K562 (cell line): ENCODE measurements at regions not wholly inside any gene's neighbourhood (a gene's known extent, or its start where the extent isn't known, plus 50 kb on each side); places are given as distances from the start of the nearest gene placed in this dataset.

ENCODE experiments used
- CTCF ChIP-seq, 3 experiments: IDR thresholded peaks in 2 of 3; conservative IDR thresholded peaks in 1 of 3; 2 replicates each; pipeline ENCODE4 v1.5.1; 2011 to 2012; ENCODE audit warnings: low read length in 3 of 3, mild to moderate bottlenecking in 3 of 3, control low read depth in 2 of 3, improper control_type of control experiment in 1 of 3, inconsistent platforms in 1 of 3, low read depth in 1 of 3, mixed read lengths in 1 of 3, moderate library complexity in 1 of 3; ENCODE audit not compliant: insufficient read depth in 2 of 3
- EZH2 ChIP-seq: IDR thresholded peaks from 2 replicates; pipeline ENCODE4 v1.6.1; 2012; ENCODE audit warnings: low read depth, mild to moderate bottlenecking, inconsistent platforms, low read length, borderline replicate concordance
- HMG20B ChIP-seq: fragments of 250-450 bp; sonication (Bioruptor Pico); IDR thresholded peaks from 2 replicates; pipeline ENCODE4 v1.5.0; 2021; ENCODE audit warnings: mild to moderate bottlenecking
- JUN ChIP-seq, 2 experiments: sonication (generic) in 1 of 2; formaldehyde crosslinking in 1 of 2; IDR thresholded peaks; 2 replicates each; pipeline versions ENCODE4 v1.6.1 to v1.8.0; 2012 to 2022; ENCODE audit warnings: borderline replicate concordance in 2 of 2, mild to moderate bottlenecking in 2 of 2, improper control_type of control experiment in 1 of 2, low read depth in 1 of 2, low read length in 1 of 2, missing genetic modification reagents in 1 of 2
- MXD1 ChIP-seq: fragments of 250-450 bp; sonication (Bioruptor Pico); IDR thresholded peaks from 2 replicates; pipeline ENCODE4 v1.8.0; 2021; ENCODE audit warnings: borderline replicate concordance, mild to moderate bottlenecking, moderate library complexity; ENCODE audit not compliant: poor library complexity, severe bottlenecking
- NR2C2 ChIP-seq, 2 experiments: fragments of 200-800 bp in 1 of 2; sonication (Bioruptor generic) in 1 of 2; sonication (generic) in 1 of 2; formaldehyde crosslinking in 1 of 2; IDR thresholded peaks; 2 replicates each; pipeline versions ENCODE4 v1.6.1 to v1.8.0; 2016 to 2022; ENCODE audit warnings: mild to moderate bottlenecking in 1 of 2, missing compliant biosample characterization in 1 of 2, missing genetic modification characterization in 1 of 2, missing genetic modification reagents in 1 of 2
- POLR2A ChIP-seq: fragments of 450-650 bp; conservative IDR thresholded peaks from 2 replicates; pipeline ENCODE4 v1.6.1; 2016
- POLR2AphosphoS2 ChIP-seq: IDR thresholded peaks from 2 replicates; pipeline ENCODE4 v1.6.1; 2012; ENCODE audit warnings: low read length, improper control_type of control experiment
- RBM39 ChIP-seq: fragments of 200-400 bp; formaldehyde crosslinking; optimal IDR thresholded peaks from 2 replicates; pipeline ENCODE3; 2018; ENCODE audit warnings: low read depth, low read length
- SMARCA5 ChIP-seq: fragments of 450-650 bp; IDR thresholded peaks from 2 replicates; pipeline ENCODE4 v1.6.1; 2016
- ZFPM2 ChIP-seq: fragments of 250-450 bp; sonication (Bioruptor Pico); IDR thresholded peaks from 2 replicates; pipeline ENCODE4 v1.5.1; 2022; ENCODE audit warnings: mild to moderate bottlenecking
- ZNF12 ChIP-seq: sonication (generic); formaldehyde crosslinking; IDR thresholded peaks from 2 replicates; pipeline ENCODE4 v1.4.0; 2020; ENCODE audit warnings: mild to moderate bottlenecking, missing genetic modification reagents
- ZNF232 ChIP-seq: sonication (generic); formaldehyde crosslinking; IDR thresholded peaks from 2 replicates; pipeline ENCODE4 v1.8.0; 2022; ENCODE audit warnings: mild to moderate bottlenecking, missing genetic modification reagents
- ZZZ3 ChIP-seq: fragments of 450-650 bp; IDR thresholded peaks from 2 replicates; pipeline ENCODE4 v1.6.1; 2016; ENCODE audit warnings: antibody characterized with exemption, mild to moderate bottlenecking, moderate library complexity

GRCh38 chr10:80894797-80895467 lies 357.2 kb downstream of the SH2D4B start:
- no peak for TF ChIP-seq SMARCA5
- no peak for TF ChIP-seq NR2C2 (CRISPR knock-in tag; IDR thresholded peaks at IDR 0.05)
- no peak for TF ChIP-seq NR2C2 (tag; IDR thresholded peaks at IDR 0.05)
- TF ChIP-seq POLR2A = no peak
- no peak for TF ChIP-seq POLR2AphosphoS2
- TF ChIP-seq RBM39 = no peak
- no peak for TF ChIP-seq CTCF (IDR thresholded peaks at IDR 0.05 in 2 of 3, conservative IDR thresholded peaks at IDR 0.05 in 1 of 3; ENCODE audit: insufficient read depth in 2 of 3, low read depth in 1 of 3, low read length in 3 of 3)
- no peak for TF ChIP-seq ZNF232 (CRISPR knock-in tag)
- no peak for TF ChIP-seq HMG20B (CRISPR knock-in tag)
- no peak for TF ChIP-seq EZH2
- TF ChIP-seq ZNF12 (CRISPR knock-in tag) = no peak
- no peak for TF ChIP-seq ZZZ3
- no peak for TF ChIP-seq JUN (IDR thresholded peaks at IDR 0.05; ENCODE audit: borderline replicate concordance, low read depth, low read length)
- TF ChIP-seq JUN (CRISPR knock-in tag; IDR thresholded peaks at IDR 0.05; ENCODE audit: borderline replicate concordance) = no peak
- TF ChIP-seq ZFPM2 (CRISPR knock-in tag) = no peak
- no peak for TF ChIP-seq MXD1 (CRISPR knock-in tag)
